Esophagus squamous epithelium (tissue), 4 donors: ENCODE measurements at regions not wholly inside any gene's neighbourhood (a gene's known extent, or its start where the extent isn't known, plus 50 kb on each side); places are given as distances from the start of the nearest gene placed in this dataset.

Source experiments
- CTCF ChIP-seq, 6 experiments: fragments of 450-650 bp in 4 of 6; fragments of 200-600 bp in 2 of 6; sonication (generic) in 2 of 6; IDR thresholded peaks; one replicate each; pipeline ENCODE4 v1.5.1; 2016 to 2019; ENCODE audit warnings: antibody characterized with exemption in 6 of 6, mild to moderate bottlenecking in 4 of 6, moderate library complexity in 4 of 6
- POLR2A ChIP-seq, 4 donors: fragments of 450-650 bp; IDR thresholded peaks; one replicate each; pipeline ENCODE4 v1.6.1; 2017; ENCODE audit warnings: antibody characterized with exemption in 4 of 4, mild to moderate bottlenecking in 4 of 4, moderate library complexity in 3 of 4

- TF ChIP-seq POLR2A (IDR thresholded peaks at IDR 0.05): no peak
- no peak for TF ChIP-seq CTCF (IDR thresholded peaks at IDR 0.05)
Measured at GRCh38 chr3:150136242-150136641, 165.5 kb upstream of the PFN2 start.
